GM19438 (cell line): ENCODE measurements at regions not wholly inside any gene's neighbourhood (a gene's known extent, or its start where the extent isn't known, plus 50 kb on each side); places are given as distances from the start of the nearest gene placed in this dataset.

Experiments
- ATAC-seq: cut with Tn5 transposase; IDR thresholded peaks from one replicate; pipeline ENCODE4 v1.9.1; 2021; ENCODE audit warnings: low read depth; ENCODE audit not compliant: unreplicated experiment

GRCh38 chr5:118555727-118556126 lies 432.6 kb downstream of the DTWD2 start:
- ATAC-seq, result no peak

DNA sequence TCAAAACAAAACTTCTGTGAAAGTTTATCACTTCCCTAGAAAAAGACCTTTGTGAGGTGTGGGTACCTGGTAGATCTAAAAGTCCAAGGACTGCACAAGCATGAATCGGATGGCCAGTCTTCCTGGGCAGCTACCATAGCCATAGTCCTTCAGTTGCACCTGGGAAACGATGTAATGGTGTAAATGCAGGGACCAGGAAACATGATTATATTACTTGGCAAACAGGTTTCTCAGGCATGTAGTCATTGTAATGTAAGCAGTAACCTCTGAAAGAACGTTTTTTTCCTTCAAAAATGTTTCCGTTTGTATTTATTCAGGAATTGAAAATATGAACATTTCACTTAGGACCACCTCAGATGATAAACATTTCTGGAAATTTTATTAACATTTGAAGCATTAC lies 433.4 kb downstream of the DTWD2 start:
- ATAC-seq, result no peak

DNA sequence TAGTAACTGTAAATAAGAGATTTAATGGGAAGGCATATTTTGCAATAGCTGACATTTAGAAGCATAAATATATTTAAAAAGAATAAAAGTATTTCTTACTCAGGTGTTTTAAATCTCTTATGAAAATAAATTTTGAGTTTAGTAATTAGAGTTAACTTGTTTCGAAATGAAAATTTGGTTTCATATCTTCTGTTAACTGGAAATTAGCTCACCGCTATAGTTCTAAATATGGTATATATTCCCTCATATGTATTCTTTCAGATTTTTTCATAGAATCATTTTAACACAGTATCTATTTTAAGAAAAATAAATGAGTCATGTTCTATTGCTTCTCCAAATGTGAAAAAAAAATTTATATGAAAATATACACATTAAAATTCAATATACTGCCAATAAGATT lies 434.1 kb downstream of the DTWD2 start:
- no peak for ATAC-seq

- ATAC-seq, result no peak
Measured at GRCh38 chr5:118553662-118554061, 434.7 kb downstream of the DTWD2 start.

DNA sequence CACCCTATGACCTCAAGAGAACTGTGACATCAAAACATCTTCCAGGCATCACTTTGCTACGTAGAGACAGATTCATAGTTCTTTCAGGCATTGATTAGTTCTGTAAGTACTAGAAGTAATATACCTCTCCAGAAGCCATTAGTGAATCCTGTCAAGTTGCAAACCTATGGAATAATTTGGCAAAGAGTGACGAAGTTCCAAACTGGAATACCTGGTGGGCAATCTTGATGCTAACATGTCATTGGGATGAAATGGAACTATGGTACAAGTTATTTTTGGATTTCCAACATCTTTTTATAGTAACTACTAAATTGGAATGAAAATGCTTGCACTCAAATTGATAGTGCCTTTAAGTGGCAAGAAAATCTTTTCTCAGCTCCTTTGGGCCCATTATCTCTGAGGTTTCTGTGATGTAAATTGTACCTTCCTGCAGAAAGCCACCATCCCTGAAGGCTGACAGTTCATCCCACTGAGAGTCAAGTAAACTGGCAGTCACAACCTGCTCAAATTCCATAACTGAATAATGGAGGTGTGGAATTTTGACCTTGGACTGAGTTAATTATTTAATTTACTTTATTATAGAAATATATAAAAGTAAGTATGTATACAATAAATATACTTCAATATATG lies 435.5 kb downstream of the DTWD2 start:
- no peak for ATAC-seq

DNA sequence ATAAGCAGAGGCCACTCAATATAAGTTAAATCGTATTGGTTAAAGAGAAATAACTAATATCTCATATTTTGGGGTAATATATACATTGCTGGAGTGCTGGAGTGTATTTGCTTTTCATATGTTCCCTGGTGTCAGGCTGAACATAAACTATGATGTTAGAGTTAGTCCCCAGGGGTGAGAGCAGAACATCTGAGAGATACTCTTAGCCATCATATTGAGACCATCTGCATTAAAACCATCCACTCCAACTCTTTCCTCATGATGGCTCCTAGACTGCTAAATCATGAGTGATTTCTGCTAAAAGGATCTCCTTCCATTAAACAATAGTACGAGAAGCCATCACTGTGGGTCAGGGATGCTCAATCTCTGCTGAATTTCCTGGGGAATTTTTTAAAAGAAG lies 436.2 kb downstream of the DTWD2 start:
- ATAC-seq, result no peak

- ATAC-seq, result no peak
Measured at GRCh38 chr5:118551716-118552115, 436.6 kb downstream of the DTWD2 start.

DNA sequence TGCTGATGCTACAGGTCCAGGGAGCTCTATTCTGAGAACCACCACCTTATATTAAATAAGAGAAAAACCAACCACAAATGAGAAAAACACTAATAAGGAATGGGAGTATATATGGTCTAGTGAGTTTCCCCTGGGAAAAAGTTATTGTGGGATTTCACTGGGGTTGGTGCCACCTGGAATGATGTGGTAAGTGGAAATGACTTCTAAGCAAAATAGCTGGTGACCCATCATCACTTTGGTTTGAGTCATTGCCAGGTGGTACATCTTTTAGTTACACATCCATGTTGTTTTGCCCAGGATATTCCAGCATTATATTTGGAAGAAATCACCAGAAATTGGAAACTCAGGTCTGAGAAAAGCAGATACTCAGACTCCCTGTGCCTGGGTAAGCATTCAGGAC lies 437.3 kb downstream of the DTWD2 start:
- no peak for ATAC-seq

GRCh38 chr5:118548761-118549720 lies 439.3 kb downstream of the DTWD2 start:
- ATAC-seq, result no peak

DNA sequence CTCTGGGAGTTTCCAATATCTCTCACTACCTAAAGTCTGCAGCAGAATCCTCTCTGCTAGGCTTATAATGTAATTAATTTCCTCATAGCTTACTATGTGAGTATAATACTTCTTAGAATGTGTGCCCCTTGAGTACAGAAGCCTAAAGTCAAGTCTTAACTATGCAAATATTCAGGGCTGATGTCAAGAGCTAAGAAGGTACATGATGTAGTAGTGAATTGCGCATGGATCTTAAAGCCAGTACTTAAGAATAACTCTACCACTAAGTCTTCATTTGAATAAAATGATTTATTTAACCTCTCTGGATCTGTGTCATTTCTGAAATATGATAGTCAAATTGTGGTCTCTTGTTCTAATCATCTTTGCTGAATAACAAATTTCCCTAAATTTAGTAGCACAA lies 442.9 kb downstream of the DTWD2 start:
- ATAC-seq, result no peak

DNA sequence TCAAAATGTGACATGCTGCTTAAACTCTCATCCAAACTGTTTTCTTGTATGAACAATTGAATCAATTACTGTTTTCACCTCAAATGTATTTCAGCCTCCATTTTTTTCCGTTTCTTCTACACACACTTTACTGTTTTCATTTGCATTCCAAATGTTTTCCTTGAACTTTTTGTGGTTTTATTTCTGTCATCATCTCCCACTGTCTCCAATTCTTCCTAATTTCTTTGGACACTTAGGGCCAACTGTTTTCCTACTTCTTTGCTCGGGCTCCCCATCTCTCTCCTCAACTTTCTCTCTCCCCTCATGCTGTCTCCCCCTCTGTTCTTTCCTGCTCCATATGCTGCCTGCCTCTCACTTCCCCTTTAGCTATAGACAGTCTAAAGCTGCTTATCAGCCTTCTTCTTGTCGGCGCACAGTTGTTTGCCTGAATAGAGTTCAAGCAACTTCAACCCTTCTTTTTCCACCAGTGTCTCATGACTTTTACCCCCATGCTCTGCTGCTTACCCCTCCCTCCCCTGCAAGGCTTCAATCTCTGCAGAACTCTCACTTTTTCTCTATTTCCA lies 443.4 kb downstream of the DTWD2 start:
- no peak for ATAC-seq

DNA sequence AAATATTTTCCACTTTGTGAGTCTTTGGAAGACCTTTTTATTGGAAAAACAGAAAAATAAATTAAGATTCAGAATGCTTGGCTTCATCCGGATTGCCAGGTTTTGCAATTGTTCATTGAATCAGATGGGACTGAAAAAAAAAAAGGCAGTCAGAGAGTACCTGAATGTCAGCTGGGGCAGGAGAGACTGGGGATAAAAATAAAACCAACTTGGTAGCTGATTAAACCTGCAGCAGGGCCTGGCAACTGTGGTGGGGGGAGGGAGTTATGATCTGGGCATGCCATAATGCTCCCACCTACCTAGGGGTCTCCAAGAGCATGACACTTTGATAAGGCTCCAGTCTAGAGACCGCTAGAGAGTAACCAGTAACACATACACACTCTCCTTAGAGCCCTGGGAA lies 454.4 kb downstream of the DTWD2 start:
- no peak for ATAC-seq

GRCh38 chr5:118533156-118533555 lies 455.2 kb downstream of the DTWD2 start:
- no peak for ATAC-seq

DNA sequence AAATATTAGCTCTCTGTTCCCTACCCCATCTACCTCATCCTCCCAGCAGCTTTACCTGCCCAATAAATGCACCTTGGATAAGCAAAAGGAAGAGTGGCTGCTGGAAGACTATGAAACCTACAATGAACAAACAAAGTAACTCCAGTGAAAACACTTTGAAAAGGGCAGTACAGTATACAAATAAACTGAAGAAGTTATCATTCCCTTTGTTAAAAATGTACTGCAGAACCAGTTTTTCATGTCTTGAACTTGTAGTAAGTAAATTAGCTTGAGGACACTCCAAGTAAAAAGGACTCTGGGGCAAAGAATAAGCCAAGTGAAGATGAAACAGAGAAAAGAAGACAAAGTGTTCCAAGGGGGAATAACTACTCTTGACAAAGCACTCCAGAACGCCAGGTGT lies 457.1 kb downstream of the DTWD2 start:
- no peak for ATAC-seq

- ATAC-seq, result no peak
Measured at GRCh38 chr5:118529361-118530144, 458.8 kb downstream of the DTWD2 start.

GRCh38 chr5:118522626-118523025 lies 465.7 kb downstream of the DTWD2 start:
- no peak for ATAC-seq

GRCh38 chr5:118520771-118521415 lies 467.5 kb downstream of the DTWD2 start:
- no peak for ATAC-seq

DNA sequence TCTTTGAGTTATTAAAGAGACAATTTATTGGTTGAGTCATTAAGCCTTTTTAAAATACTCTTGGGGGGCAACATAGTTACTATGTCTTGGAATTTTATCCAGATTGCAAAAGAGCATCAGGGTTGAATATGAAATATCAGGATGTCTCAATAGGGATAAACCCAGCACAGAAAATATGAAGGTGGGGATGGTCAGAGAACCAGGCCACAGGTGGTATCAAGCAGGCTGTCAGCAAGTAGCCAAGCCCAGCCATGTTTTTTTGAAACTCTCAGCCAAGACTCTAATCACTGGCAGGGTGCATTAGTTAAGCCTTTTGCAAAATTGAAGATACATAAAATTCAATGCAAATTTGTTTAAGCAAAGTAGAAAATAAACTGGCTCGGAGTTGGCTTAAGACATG lies 468.9 kb downstream of the DTWD2 start:
- no peak for ATAC-seq

DNA sequence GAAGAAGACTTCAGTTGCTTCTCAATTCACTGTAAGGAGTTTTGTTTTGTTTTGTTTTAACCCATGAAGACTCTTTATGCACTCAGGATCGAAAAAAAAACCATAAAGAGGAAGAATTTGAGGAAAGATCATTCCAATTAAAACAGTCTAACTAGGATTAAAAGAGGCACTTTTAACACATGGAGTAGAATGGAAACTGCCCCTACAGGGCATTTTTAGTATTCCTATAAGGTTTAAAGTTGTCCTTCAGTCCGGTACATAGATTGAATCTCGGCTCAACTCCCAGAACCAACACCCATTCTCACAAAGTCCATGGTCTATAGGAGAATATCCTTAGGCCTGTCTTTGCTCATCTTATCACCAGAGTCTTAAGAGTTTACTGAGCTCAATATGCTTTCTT lies 469.6 kb downstream of the DTWD2 start:
- no peak for ATAC-seq

DNA sequence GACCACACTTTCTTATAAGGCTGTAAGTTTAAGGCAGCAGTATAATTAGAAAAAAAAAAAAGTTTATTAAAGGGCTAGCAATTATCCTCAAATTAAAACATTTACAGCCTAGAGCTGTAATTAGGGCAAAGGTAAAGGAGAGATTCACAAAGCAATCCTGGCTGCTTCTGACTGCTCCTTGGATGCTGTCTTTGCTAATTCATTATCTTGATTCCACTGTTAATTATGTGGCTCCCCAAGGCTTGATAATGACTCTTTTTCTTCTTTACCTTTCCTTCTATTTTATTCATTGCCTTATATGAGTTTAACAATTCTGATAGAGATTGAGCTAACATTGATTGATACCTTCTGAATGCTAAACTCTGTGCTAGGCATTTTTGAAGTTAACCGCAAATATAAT lies 476.5 kb downstream of the DTWD2 start:
- no peak for ATAC-seq
